Activated CD4-positive, alpha-beta T cell treated with anti-CD3 and anti-CD28 coated beads, Interleukin-2, amount 10 ng/mL, durations not matched to agents 24 days and 14 days (primary cell): ENCODE measurements at regions not wholly inside any gene's neighbourhood (a gene's known extent, or its start where the extent isn't known, plus 50 kb on each side); places are given as distances from the start of the nearest gene placed in this dataset.

Experiments used
- DNase-seq: peaks from one replicate; pipeline ENCODE4 v3.0.0; 2022
- H3K27ac Mint-ChIP-seq: one replicate; pipeline ENCODE4 v1.8.0; 2022; ENCODE audit warnings: mild to moderate bottlenecking, mixed read lengths
- H3K27me3 Mint-ChIP-seq: one replicate; pipeline ENCODE4 v1.8.0; 2022; ENCODE audit warnings: mixed read lengths
- H3K36me3 Mint-ChIP-seq: one replicate; pipeline ENCODE4 v1.8.0; 2022; ENCODE audit warnings: low read depth, mild to moderate bottlenecking, mixed read lengths
- H3K4me1 Mint-ChIP-seq: one replicate; pipeline ENCODE4 v1.8.0; 2021; ENCODE audit warnings: mixed read lengths
- H3K4me3 Mint-ChIP-seq: one replicate; pipeline ENCODE4 v1.8.0; 2022; ENCODE audit warnings: mild to moderate bottlenecking, moderate library complexity, mixed read lengths
- H3K9me3 Mint-ChIP-seq: one replicate; pipeline ENCODE4 v1.8.0; 2021; ENCODE audit warnings: mixed read lengths
- intact Hi-C: fragments of 100-400 bp; cut with micrococcal nuclease; formaldehyde crosslinking; loops from one replicate; pipeline ENCODE4 v1.15.1; 2023

DNA sequence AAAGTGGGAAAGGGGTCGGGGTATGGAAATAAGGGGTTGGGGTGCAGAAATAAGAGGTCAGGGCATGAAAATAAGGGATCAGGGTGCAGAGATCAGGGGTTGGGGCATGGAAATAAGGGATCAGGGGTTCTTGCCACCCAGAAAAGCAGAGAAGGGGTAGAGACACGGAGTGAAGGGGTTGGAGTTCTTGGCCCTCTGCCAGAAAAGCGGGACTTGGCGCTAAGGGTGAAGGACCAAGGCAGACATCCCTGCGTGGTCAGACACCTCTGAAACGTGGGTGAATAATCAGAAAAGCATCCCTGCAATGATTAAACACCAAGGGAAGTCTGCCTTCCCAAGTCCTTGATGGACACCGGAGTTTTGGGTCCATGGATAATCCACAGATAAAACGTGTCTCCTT, 1521.6 kb upstream of the SLC39A10 start:
- no peaks in the 10 kb centered on the region for H3K27me3 Mint-ChIP-seq
- H3K36me3 Mint-ChIP-seq, result no peaks in the 10 kb centered on the region

DNA sequence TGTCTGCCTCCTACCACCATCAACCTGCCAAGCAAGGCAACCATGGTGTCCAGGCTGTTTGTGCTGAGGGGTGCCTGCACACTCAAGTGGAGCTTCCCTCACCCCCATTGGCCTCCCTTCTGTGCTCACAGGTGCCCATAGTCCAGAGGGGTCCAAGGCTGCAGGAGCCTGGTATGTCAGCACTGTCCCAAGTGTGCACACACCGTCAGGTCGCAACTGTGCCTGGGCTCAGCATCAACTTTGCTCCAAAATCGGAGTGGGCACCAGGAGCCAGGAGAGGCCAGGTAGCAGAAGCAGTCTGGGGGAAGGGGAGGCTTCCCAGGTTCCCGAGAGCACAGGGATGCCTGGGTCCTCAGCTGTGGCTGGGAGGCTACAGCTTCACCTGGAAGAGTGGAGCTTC, 1528.2 kb upstream of the SLC39A10 start:
- Mint-ChIP-seq H3K27ac (no peak overlapping the region), H3K9me3 (no peaks in the 10 kb centered on the region), H3K36me3 (no peaks in the 10 kb centered on the region), H3K27me3 (no peaks in the 10 kb centered on the region), H3K4me3 (no peak overlapping the region), H3K4me1 (no peaks in the 10 kb centered on the region)
- no peak for DNase-seq
- intact Hi-C loops, result no loop called here

More for the DNA sequence above, 1521.6 kb upstream of the SLC39A10 start:
- intact Hi-C loops, result no loop called here
- Mint-ChIP-seq H3K27ac (no peak overlapping the region), H3K9me3 (no peaks in the 10 kb centered on the region), H3K4me3 (no peak overlapping the region), H3K4me1 (no peaks in the 10 kb centered on the region)
- no peak for DNase-seq

DNA sequence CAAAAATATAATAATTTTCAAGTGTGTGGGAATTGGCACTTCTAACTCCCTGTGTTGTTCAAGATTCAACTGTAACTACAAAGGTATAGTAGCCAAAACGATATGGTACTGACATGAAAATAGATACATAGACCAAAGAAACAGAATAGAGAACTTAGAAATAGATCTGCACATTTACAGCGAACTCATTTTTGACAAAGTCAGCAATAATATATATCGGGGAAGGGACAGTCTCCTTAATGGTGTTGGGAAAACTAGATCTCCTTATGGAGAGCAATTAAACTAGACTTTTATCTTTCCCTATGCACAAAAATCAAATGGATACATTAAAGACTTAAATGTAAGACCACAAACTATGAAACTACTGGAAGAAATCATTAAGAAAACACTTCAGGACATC, 1530.6 kb upstream of the SLC39A10 start:
- Mint-ChIP-seq H3K27ac (no peak overlapping the region), H3K36me3 (no peaks in the 10 kb centered on the region), H3K27me3 (no peaks in the 10 kb centered on the region), H3K4me3 (no peak overlapping the region), H3K4me1 (no peaks in the 10 kb centered on the region), H3K9me3 (no peaks in the 10 kb centered on the region)
- DNase-seq, result no peak
- intact Hi-C loops, result no loop called here

DNA sequence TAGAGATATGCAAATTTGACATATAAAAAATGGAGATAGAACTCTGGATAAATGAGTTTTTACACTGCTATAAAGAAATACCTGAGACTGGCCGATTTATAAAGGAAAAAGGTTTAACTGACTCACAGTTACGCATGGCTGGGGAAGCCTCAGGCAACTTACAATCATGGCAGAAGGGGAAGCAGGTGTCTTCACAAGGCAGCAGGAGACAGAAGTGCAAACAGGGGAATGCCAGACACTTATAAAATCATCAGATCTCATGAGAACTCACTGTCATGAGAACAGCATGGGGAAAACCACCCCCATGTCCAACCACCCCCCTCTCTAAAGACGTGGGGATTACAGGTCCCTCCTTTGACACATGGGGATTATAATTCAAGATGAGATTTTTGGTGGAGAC, 1540.2 kb upstream of the SLC39A10 start:
- H3K27ac Mint-ChIP-seq, result no peak overlapping the region
- no peaks in the 10 kb centered on the region for H3K9me3 Mint-ChIP-seq
- no peaks in the 10 kb centered on the region for H3K36me3 Mint-ChIP-seq
- H3K4me1 Mint-ChIP-seq, result no peaks in the 10 kb centered on the region
- intact Hi-C loops, result no loop called here
- no peak overlapping the region for H3K4me3 Mint-ChIP-seq
- DNase-seq, result no peak
- no peaks in the 10 kb centered on the region for H3K27me3 Mint-ChIP-seq

DNA sequence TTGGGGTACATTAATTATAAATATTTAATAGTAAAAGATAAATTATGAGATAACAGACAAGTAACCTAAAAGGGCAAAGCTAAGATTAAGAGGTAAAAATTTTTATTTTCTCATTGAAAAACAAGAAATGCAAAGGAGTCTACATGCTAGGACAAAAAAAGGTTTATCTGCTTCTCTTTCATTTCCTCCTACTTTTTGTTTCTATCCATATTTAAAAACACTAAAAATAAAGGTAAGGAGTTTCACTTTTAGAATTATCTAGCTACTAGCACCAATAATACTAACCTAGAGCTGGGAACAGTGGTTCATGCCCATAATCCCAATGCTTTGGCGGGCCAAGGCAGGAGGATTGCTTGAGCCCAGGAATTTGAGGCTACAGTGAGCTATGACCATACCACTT, 1551.7 kb upstream of the SLC39A10 start:
- H3K9me3 Mint-ChIP-seq, result no peaks in the 10 kb centered on the region
- H3K27ac Mint-ChIP-seq, result no peak overlapping the region
- no peaks in the 10 kb centered on the region for H3K4me1 Mint-ChIP-seq
- no peak for DNase-seq
- no peaks in the 10 kb centered on the region for H3K36me3 Mint-ChIP-seq
- no peak overlapping the region for H3K4me3 Mint-ChIP-seq
- intact Hi-C loops, result no loop called here
- H3K27me3 Mint-ChIP-seq, result no peaks in the 10 kb centered on the region

DNA sequence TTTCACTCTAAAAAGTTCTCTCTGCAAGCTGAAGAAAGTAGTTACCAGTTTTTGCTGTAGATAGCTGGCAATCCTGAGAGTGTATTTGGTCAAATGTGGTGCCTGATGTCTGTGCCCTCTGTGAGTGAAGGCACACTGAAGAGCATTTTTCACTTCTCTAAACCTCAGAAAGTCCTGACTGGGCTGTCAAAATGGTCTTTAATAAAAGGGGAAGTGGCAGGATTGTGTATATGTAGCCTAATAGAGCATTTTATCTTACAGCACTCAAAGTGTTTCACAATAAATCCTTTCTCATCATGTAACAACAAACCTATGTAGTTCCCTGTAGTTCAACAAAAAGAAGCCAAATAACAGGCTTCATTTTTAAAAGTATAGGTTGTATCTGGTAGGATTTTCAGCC, 1552.3 kb upstream of the SLC39A10 start:
- no peaks in the 10 kb centered on the region for H3K9me3 Mint-ChIP-seq
- no peaks in the 10 kb centered on the region for H3K27me3 Mint-ChIP-seq
- no peak for DNase-seq
- intact Hi-C loops, result no loop called here
- no peaks in the 10 kb centered on the region for H3K36me3 Mint-ChIP-seq
- H3K4me3 Mint-ChIP-seq, result no peak overlapping the region
- no peaks in the 10 kb centered on the region for H3K4me1 Mint-ChIP-seq
- H3K27ac Mint-ChIP-seq, result no peak overlapping the region

DNA sequence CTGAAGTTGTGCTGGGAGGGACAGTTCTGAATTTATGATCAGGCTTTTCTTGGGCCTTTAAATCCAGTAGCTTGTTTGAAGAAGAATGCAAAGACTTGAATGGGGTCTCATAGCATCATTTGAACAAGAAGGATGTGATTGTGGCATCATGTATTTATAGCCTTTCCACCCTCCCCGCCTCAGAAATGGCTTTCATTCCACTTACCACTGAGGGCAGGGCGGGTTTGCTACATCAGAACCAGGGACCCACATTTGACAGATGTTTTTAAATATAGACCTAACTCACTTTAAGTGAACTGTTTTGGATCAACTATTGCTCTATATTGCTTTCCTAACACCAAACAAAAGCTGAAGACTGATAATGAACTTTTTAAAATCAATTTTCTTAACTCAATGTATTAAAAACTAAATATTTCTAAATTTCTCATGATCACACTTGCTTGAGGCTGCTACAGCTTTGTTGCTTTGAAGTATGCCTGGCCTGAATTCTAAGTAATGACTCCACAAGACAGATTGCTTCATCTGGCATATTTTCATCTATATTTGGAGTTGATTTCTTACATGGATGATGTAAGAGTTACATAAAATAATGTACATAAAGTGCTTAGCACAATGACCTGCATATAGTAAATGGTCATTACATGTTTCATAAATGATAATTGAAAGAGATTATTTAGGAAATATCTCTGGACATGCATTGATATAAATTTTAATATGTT, 1552.9 kb upstream of the SLC39A10 start:
- H3K27me3 Mint-ChIP-seq, result no peaks in the 10 kb centered on the region
- H3K36me3 Mint-ChIP-seq, result no peaks in the 10 kb centered on the region
- H3K27ac Mint-ChIP-seq, result no peak overlapping the region
- intact Hi-C loops, result no loop called here
- H3K9me3 Mint-ChIP-seq, result no peaks in the 10 kb centered on the region
- H3K4me1 Mint-ChIP-seq, result no peaks in the 10 kb centered on the region
- no peak for DNase-seq
- H3K4me3 Mint-ChIP-seq, result no peak overlapping the region

DNA sequence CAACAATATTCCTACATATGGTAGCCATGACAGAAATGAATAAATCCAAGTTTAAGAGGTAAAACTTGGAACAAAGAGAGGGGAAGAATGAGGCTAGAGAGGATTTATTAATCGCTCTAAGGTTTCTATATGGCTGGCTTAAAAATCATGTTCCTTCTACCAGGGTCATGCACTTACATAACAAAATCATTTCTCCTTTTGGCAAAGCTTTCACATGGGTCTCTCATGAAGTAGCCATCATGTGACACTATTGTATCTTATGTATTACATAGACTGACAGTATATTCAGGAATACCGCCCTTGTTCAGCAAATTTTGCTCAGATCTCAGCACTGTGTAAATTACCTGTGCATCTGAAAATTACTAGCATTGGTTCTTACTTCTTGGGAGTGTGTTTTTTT, 1554.5 kb upstream of the SLC39A10 start:
- Mint-ChIP-seq H3K36me3 (no peaks in the 10 kb centered on the region), H3K27me3 (no peaks in the 10 kb centered on the region), H3K27ac (no peak overlapping the region), H3K9me3 (no peaks in the 10 kb centered on the region), H3K4me1 (no peaks in the 10 kb centered on the region), H3K4me3 (no peak overlapping the region)
- intact Hi-C loops, result no loop called here
- DNase-seq, result no peak

DNA sequence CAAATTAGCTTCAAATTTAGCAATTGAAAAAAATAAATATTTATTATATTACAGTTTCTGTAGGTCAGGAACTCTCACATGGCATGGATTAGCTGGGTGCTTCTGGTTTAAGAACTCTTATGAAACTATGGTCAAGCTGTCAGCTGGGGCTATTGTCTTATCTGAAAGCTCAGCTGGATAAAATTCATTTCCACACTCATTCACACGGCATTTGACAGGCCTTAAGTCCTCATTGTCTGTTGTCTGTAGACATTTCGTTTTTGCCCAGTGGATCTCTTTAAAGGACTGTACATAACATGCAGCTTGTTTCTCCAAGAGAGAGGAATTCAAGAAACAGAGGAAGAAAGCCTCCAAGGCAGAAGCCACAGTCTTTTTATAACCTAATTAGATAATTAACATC, 1556.8 kb upstream of the SLC39A10 start:
- Mint-ChIP-seq H3K36me3 (no peaks in the 10 kb centered on the region), H3K4me1 (no peaks in the 10 kb centered on the region), H3K4me3 (no peak overlapping the region), H3K9me3 (no peaks in the 10 kb centered on the region), H3K27me3 (no peaks in the 10 kb centered on the region), H3K27ac (no peak overlapping the region)
- no peak for DNase-seq
- intact Hi-C loops, result no loop called here

DNA sequence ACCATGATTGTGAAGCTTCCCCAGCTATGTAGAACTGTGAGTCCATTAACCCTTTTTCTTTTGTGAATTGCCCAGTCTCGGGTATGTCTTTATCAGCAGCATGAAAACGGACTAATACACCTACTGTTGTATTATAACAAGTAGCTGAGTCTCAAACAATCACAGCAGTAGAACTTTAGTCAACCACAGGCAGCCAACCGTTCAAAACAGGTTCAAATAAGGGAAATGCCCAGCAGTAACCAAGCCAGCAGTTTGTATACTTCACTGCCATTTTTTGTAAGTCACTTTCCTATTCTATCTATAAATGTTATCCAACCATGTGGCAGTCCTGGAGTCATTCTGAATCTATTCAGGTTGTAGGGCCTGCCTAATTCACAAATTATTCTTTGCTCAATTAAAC, 1560.6 kb upstream of the SLC39A10 start:
- Mint-ChIP-seq H3K4me1 (no peaks in the 10 kb centered on the region), H3K36me3 (no peaks in the 10 kb centered on the region), H3K4me3 (no peak overlapping the region), H3K9me3 (no peaks in the 10 kb centered on the region), H3K27ac (no peak overlapping the region), H3K27me3 (no peaks in the 10 kb centered on the region)
- intact Hi-C loops, result no loop called here
- DNase-seq, result no peak

DNA sequence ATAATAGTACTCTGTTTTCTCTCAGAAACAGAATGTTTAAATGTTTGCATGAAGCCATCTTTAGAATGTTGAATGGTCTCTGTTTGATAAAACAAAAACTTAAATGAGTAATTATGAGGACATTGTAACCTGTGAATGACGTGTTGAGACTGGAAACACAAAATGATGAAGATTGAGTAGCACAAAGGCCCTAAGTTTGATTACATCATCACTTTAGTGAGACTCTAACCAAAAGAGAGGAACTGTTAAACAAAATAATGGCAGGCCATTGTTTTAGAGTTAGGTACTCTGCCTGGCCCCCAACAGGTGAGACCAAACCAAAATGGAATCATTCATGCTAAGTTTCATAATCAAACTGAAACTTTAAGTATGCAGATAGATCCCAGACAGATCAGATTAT, 1561.7 kb upstream of the SLC39A10 start:
- H3K27me3 Mint-ChIP-seq, result no peaks in the 10 kb centered on the region
- H3K4me1 Mint-ChIP-seq, result no peaks in the 10 kb centered on the region
- no peak for DNase-seq
- H3K36me3 Mint-ChIP-seq, result no peaks in the 10 kb centered on the region
- H3K9me3 Mint-ChIP-seq, result no peaks in the 10 kb centered on the region
- intact Hi-C loops, result no loop called here
- H3K4me3 Mint-ChIP-seq, result no peak overlapping the region
- H3K27ac Mint-ChIP-seq, result no peak overlapping the region

DNA sequence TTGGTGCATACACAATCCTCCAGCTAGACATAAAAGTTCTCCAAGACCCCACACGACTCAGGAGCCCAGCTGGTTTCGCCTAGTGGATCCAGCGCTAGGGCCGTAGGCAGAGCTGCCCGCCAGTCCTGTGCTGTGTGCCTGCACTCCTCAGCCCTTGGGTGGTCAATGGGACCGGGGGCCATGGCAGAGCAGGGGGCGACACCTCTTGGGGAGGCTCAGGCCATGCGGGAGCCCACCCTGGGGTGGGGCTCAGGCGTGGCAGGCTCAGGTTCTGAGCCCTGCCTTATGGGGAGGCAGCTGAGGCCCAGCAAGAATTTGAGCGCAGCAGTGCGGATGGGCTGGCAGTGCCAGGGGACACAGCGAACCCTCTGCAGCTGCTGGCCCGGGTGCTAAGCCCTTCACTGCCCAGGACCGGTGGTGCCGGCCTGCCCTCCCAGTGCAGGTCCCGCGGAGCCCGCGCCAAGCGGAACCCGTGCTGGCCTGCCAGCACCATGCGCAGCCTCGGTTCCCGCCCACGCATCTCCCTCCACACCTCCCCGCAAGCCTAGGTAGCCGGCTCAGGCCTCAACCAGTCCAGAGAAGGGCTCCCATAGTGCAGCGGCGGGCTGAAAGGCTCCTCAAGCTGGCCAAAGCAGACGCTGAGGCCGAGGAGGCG, 1566.6 kb upstream of the SLC39A10 start:
- DNase-seq, result no peak
- Mint-ChIP-seq H3K27ac (no peak overlapping the region), H3K4me1 (no peaks in the 10 kb centered on the region), H3K27me3 (no peaks in the 10 kb centered on the region), H3K36me3 (no peaks in the 10 kb centered on the region), H3K4me3 (no peak overlapping the region), H3K9me3 (no peaks in the 10 kb centered on the region)
- intact Hi-C loops, result no loop called here

DNA sequence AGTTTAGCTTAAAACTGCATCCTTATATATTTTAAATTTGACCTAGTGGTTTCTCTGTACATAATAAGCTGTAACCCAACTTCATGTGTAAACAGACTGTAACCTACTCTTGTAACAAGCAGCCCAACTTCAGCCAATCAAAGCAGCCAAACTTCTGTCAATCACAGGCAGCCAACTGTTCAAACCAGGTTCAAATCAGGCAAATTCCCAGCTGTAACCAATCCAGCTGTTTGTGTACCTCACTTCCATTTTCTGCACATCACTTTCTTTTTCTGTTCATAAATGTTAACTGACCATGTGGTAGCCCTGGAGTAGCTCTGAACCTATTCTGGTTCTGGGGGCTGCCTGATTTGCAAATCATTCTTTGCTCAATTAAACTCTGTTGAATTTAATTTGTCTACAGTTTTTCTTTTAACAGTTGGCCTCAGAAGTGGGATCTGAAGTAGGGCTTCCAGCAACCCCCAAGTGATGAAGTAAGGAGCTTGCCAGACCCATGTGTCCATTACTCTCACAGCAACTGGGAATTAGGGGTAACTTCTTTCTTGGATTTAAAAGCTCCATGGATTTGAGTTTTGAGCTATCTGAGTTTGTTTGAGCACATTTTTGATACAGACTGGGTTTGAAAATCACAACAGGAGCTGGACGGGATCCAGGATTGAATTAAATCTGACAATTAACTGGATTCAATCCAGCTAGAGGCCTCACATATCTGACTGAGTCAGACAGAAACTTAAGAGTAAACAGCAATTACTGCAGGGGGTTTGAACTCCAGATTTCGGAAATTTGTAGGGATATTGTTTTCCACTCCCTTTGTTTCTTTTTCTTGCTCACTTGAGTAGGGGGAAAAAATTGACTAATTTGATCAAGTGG, 1569.7 kb upstream of the SLC39A10 start:
- DNase-seq, result no peak
- no peaks in the 10 kb centered on the region for H3K36me3 Mint-ChIP-seq
- no peak overlapping the region for H3K4me3 Mint-ChIP-seq
- H3K27me3 Mint-ChIP-seq, result no peaks in the 10 kb centered on the region
- intact Hi-C loops, result no loop called here
- no peaks in the 10 kb centered on the region for H3K9me3 Mint-ChIP-seq
- no peaks in the 10 kb centered on the region for H3K4me1 Mint-ChIP-seq
- H3K27ac Mint-ChIP-seq, result no peak overlapping the region

DNA sequence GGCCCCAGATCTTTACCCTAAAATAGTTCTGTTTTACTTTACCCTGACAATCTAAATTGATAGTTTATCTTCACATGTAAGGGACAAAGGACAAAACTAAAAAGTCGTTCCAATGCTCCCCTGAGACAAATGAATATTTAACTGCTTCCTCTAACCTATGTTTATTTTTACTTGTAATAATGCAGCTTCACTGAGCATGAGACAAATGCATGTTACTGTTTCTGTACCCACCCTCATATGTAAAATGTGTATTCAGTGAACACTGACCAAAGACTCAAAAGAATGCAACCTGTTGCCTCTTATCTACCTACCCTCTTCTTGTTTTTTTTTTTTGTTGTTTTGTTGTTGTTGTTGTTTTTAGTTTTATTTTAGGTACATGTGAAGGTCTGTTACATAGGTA, 1570.9 kb upstream of the SLC39A10 start:
- no peaks in the 10 kb centered on the region for H3K4me1 Mint-ChIP-seq
- H3K27ac Mint-ChIP-seq, result no peak overlapping the region
- DNase-seq, result no peak
- H3K36me3 Mint-ChIP-seq, result no peaks in the 10 kb centered on the region
- H3K4me3 Mint-ChIP-seq, result no peak overlapping the region
- H3K9me3 Mint-ChIP-seq, result no peaks in the 10 kb centered on the region
- intact Hi-C loops, result no loop called here
- no peaks in the 10 kb centered on the region for H3K27me3 Mint-ChIP-seq
